ENCODE measurements at regions not wholly inside any gene's neighbourhood (a gene's known extent, or its start where the extent isn't known, plus 50 kb on each side); places are given as distances from the start of the nearest gene placed in this dataset.
"Not testable (repeated sequence)": the region's sequence is repeated elsewhere in the genome, so short reads cannot be mapped to it uniquely, and the experiment has no call there.

DNA sequence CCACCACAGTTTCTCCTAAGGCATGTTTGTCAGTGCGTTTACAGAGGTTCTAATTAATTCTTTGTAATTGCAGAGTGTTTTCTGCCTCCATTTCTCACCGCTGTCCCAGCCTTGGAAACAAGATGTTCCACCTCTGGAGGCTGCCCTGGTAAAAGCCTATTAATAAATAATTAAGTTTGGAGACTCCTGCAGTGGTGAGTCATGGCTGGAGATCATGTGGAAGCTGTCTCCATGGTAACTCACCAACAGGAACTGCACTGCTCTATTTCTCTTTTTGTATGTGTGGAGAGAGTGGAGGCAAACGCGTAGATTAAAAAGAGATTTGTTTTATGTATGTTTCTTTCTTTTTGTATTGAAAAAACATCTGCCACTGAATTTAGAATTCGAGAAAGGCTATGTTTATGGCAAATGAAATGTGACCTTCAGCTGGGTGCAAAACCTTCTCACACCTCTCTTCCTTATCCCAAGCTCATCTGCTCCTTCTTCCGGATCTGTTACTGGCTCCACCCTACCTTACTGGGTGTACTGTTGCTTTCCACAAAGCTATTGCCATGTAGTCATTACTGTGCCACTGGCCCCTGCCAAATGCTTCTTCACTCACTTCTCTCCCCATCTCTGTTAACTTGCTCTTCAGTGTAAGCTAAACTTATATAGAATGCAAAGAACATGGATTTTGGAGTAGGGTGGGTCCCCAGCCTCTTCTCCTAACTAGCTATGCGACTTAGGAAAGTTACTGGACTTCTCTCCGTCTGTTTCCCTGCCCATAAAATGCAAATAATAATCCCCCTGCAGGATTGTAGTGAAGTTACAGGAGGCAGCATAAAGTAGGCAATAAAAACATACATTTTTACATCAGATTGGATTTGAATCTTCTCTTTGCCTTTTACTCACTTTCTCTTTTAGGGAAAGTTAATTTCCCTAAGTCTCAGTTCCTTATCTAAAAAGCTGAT, 778.5 kb downstream of the NTRK3 start:
- no peak overlapping the region for H3K27ac ChIP-seq
- TF ChIP-seq, protein P1, sequence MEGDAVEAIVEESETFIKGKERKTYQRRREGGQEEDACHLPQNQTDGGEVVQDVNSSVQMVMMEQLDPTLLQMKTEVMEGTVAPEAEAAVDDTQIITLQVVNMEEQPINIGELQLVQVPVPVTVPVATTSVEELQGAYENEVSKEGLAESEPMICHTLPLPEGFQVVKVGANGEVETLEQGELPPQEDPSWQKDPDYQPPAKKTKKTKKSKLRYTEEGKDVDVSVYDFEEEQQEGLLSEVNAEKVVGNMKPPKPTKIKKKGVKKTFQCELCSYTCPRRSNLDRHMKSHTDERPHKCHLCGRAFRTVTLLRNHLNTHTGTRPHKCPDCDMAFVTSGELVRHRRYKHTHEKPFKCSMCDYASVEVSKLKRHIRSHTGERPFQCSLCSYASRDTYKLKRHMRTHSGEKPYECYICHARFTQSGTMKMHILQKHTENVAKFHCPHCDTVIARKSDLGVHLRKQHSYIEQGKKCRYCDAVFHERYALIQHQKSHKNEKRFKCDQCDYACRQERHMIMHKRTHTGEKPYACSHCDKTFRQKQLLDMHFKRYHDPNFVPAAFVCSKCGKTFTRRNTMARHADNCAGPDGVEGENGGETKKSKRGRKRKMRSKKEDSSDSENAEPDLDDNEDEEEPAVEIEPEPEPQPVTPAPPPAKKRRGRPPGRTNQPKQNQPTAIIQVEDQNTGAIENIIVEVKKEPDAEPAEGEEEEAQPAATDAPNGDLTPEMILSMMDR (conservative IDR thresholded peaks at IDR 0.05) = peak; percentile 5; the same call in 1 of the 2 replicates
- TF ChIP-seq ZFX (IDR thresholded peaks at IDR 0.05) = no peak

DNA sequence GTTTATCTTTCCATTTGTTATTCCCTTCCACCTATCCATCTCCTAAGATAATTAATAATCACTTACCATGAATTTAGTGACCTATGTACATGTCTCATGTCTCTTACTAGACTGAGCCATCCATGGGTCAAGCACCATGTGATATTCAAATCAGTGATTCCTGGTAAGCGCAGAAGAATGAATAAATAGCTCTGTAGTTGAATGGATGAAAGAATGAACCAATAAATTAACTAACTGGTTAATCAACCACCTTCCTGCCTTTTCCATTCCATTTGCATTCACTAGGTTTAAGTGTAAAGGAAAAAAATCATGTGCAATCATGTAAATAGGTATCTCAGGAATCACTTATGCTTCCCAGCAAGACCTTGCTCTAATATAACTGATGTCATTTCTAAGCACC, 779.5 kb downstream of the NTRK3 start:
- no peak for TF ChIP-seq ZFX (IDR thresholded peaks at IDR 0.05)
- TF ChIP-seq, protein P1 (conservative IDR thresholded peaks at IDR 0.05) = no peak
- no peak overlapping the region for H3K27ac ChIP-seq

GRCh38 chr15:87470923-87471322, 785.6 kb downstream of the NTRK3 start:
- TF ChIP-seq ZFX (IDR thresholded peaks at IDR 0.05) = no peak
- TF ChIP-seq, protein P1 (conservative IDR thresholded peaks at IDR 0.05) = no peak
- H3K27ac ChIP-seq = no peak overlapping the region

- not testable (repeated sequence) for H3K27ac ChIP-seq
Measured at GRCh38 chr15:87463956-87464355, 792.6 kb downstream of the NTRK3 start.

DNA sequence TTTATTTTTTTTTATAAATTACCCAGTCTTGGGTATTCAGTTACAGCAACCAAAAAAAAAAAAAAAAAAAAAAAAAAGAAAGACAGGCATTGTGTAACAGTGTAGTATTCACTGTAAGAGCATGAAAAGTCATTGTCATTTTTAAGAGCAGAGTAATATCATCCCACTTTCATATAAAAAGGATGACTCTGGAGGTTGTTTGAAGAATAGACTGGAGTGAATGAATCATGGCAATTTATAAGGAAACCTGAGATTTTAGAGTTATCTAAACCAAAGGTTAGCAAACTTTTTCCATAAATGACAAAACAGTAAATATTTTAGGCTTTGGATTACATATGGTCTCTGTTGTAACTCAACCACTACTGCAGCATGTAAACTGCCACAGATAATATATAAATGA, 794.9 kb downstream of the NTRK3 start:
- no peak for TF ChIP-seq ZFX (IDR thresholded peaks at IDR 0.05)
- TF ChIP-seq, protein P1 (conservative IDR thresholded peaks at IDR 0.05) = no peak
- no peak overlapping the region for H3K27ac ChIP-seq

DNA sequence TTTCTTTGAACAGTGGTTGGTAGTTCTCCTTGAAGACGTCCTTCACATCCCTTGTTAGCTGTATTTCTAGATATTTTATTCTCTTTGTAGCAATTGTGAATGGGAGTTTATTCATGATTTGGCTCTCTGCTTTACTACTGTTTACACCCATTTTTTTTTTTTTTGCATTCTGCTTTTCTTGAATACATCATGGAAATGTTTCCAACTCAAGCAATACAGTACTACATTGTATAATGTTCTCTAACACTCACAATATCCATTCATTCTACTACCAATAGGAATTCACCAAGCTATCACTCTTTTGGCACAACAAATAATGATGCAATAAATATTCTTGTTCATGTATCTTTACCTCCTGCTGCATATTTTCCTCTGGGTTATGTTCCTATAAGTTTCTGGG, 801.7 kb downstream of the NTRK3 start:
- TF ChIP-seq, protein P1 (conservative IDR thresholded peaks at IDR 0.05) = no peak
- TF ChIP-seq ZFX (IDR thresholded peaks at IDR 0.05) = no peak
- no peak overlapping the region for H3K27ac ChIP-seq

DNA sequence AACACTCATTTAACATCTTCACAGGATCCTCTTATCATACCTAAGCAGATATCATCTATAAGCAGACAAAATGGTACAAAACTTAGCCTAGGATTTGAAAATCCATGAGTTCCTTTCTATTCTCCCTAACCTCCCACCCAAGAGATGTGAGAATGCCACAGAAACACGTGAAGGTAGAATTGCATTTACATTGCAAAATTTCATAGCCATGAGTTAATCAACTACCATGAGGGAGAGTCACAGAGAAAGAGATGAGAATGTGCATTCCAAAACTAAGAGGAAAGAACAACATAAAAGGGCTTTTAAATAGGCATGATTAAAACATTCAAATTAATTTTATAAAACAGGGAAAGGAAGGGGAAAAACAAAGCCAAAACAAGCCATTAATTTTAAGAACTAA, 806.2 kb downstream of the NTRK3 start:
- TF ChIP-seq, protein P1 (conservative IDR thresholded peaks at IDR 0.05) = no peak
- TF ChIP-seq ZFX (IDR thresholded peaks at IDR 0.05) = no peak
- H3K27ac ChIP-seq = no peak overlapping the region

GRCh38 chr15:87439090-87439489, 817.4 kb downstream of the NTRK3 start:
- H3K27ac ChIP-seq = no peak overlapping the region
- TF ChIP-seq ZFX (IDR thresholded peaks at IDR 0.05) = no peak
- TF ChIP-seq, protein P1 (conservative IDR thresholded peaks at IDR 0.05) = no peak

Data from C4-2B (cell line).